Stimulated activated CD4-positive, alpha-beta T cell treated with anti-CD3 and anti-CD28 coated beads, Interleukin-15, amount 100 ng/mL, for 1 hour (primary cell): ENCODE measurements at regions not wholly inside any gene's neighbourhood (a gene's known extent, or its start where the extent isn't known, plus 50 kb on each side); places are given as distances from the start of the nearest gene placed in this dataset.

Experiments used
- DNase-seq, 2 donors: peaks; one replicate each; pipeline ENCODE4 v3.0.0-alpha.2; 2020; ENCODE audit warnings: low read depth in 1 of 2, low spot score in 1 of 2

- no peak for DNase-seq
These were observed 126.1 kb upstream of the RPS6KA2 start for GRCh38 chr6:166752928-166753721.

GRCh38 chr6:166752097-166752496 lies 125.0 kb upstream of the RPS6KA2 start:
- no peak for DNase-seq

GRCh38 chr6:166751051-166751595 lies 124.1 kb upstream of the RPS6KA2 start:
- DNase-seq = no peak

GRCh38 chr6:166750108-166750793 lies 123.2 kb upstream of the RPS6KA2 start:
- no peak for DNase-seq

GRCh38 chr6:166749666-166750065 lies 122.6 kb upstream of the RPS6KA2 start:
- no peak for DNase-seq

GRCh38 chr6:166747644-166748595 lies 120.9 kb upstream of the RPS6KA2 start:
- no peak for DNase-seq

GRCh38 chr6:166745801-166746668 lies 119.0 kb upstream of the RPS6KA2 start:
- DNase-seq = no peak

GRCh38 chr6:166744223-166745134 lies 117.4 kb upstream of the RPS6KA2 start:
- DNase-seq = no peak

- DNase-seq = no peak
These were observed 116.6 kb upstream of the RPS6KA2 start for GRCh38 chr6:166743406-166744222.

- DNase-seq = no peak
These were observed 115.9 kb upstream of the RPS6KA2 start for GRCh38 chr6:166742981-166743380.

GRCh38 chr6:166739976-166740318 lies 112.9 kb upstream of the RPS6KA2 start:
- DNase-seq = no peak

- no peak for DNase-seq
These were observed 112.3 kb upstream of the RPS6KA2 start for GRCh38 chr6:166739117-166739975.

GRCh38 chr6:166738386-166739116 lies 111.5 kb upstream of the RPS6KA2 start:
- no peak for DNase-seq

GRCh38 chr6:166737261-166737660 lies 110.2 kb upstream of the RPS6KA2 start:
- DNase-seq = no peak

GRCh38 chr6:166736634-166737033 lies 109.6 kb upstream of the RPS6KA2 start:
- DNase-seq = no peak

GRCh38 chr6:166733900-166734299 lies 106.8 kb upstream of the RPS6KA2 start:
- DNase-seq = no peak

- DNase-seq = no peak
These were observed 102.6 kb upstream of the RPS6KA2 start for GRCh38 chr6:166729658-166730057.
